HEK293T (cell line): ENCODE measurements at regions not wholly inside any gene's neighbourhood (a gene's known extent, or its start where the extent isn't known, plus 50 kb on each side); places are given as distances from the start of the nearest gene placed in this dataset.

Experiments used
- ARNT ChIP-seq: fragments of 450-650 bp; IDR thresholded peaks from 2 replicates; pipeline ENCODE4 v1.6.1; 2017; ENCODE audit warnings: mild to moderate bottlenecking
- CTBP1 ChIP-seq: fragments of 450-650 bp; IDR thresholded peaks from 2 replicates; pipeline ENCODE4 v1.6.1; 2016; ENCODE audit warnings: borderline replicate concordance
- ELF4 ChIP-seq: fragments of 450-650 bp; IDR thresholded peaks from 2 replicates; pipeline ENCODE4 v1.6.1; 2017; ENCODE audit warnings: antibody characterized with exemption
- FOXA1 ChIP-seq: fragments of 450-650 bp; IDR thresholded peaks from 2 replicates; pipeline ENCODE4 v1.6.1; 2016; ENCODE audit warnings: mild to moderate bottlenecking
- FOXK2 ChIP-seq: fragments of 450-650 bp; IDR thresholded peaks from 2 replicates; pipeline ENCODE4 v1.6.1; 2016; ENCODE audit warnings: mild to moderate bottlenecking
- FOXM1 ChIP-seq: fragments of 450-650 bp; IDR thresholded peaks from 2 replicates; pipeline ENCODE4 v1.6.1; 2017; ENCODE audit warnings: mild to moderate bottlenecking, borderline replicate concordance
- L3MBTL2 ChIP-seq: fragments of 450-650 bp; conservative IDR thresholded peaks from 2 replicates; pipeline ENCODE4 v1.6.1; 2016; ENCODE audit warnings: mild to moderate bottlenecking
- LEF1 ChIP-seq: fragments of 450-650 bp; IDR thresholded peaks from 2 replicates; pipeline ENCODE4 v1.6.1; 2017; ENCODE audit warnings: mild to moderate bottlenecking, borderline replicate concordance
- NFRKB ChIP-seq: fragments of 450-650 bp; IDR thresholded peaks from 2 replicates; pipeline ENCODE4 v1.6.1; 2016; ENCODE audit warnings: mild to moderate bottlenecking, moderate library complexity
- SP1 ChIP-seq: fragments of 450-650 bp; IDR thresholded peaks from 2 replicates; pipeline ENCODE4 v1.6.1; 2017
- SUZ12 ChIP-seq: fragments of 450-650 bp; IDR thresholded peaks from 2 replicates; pipeline ENCODE4 v1.6.1; 2016; ENCODE audit warnings: mild to moderate bottlenecking
- TARDBP ChIP-seq: fragments of 450-650 bp; IDR thresholded peaks from 2 replicates; pipeline ENCODE4 v1.6.1; 2016
- ZNF384 ChIP-seq: fragments of 450-650 bp; IDR thresholded peaks from 2 replicates; pipeline ENCODE4 v1.6.1; 2016

DNA sequence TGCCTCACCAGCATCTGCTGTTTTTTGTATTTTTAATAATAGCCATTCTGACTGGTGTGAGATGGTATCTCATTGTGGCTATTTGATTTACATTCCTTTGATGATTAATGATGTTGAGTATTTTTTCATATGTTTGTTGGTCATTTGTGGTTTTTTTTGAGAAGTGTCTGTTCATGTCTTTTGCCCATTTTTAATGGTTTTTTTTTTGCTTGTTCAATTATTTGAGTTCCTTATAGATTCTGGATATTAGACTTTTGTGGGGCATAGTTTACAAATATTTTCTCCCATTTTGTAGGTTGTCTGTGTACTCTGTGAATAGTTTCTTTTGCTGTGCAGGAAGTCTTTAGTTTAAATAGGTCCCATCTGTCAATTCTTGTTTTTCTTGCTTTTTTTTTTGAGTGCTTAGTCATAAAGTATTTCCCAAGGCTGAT lies 148.1 kb downstream of the NPR3 start:
- TF ChIP-seq L3MBTL2 (no peak), NFRKB (no peak), FOXM1 (no peak), CTBP1 (no peak), ZNF384 (no peak), SP1 (no peak), LEF1 (no peak), TARDBP (no peak), ELF4 (no peak), FOXA1 (no peak), SUZ12 (no peak), FOXK2 (no peak), ARNT (no peak)
